ENCODE measurements at regions not wholly inside any gene's neighbourhood (a gene's known extent, or its start where the extent isn't known, plus 50 kb on each side); places are given as distances from the start of the nearest gene placed in this dataset.

DNA sequence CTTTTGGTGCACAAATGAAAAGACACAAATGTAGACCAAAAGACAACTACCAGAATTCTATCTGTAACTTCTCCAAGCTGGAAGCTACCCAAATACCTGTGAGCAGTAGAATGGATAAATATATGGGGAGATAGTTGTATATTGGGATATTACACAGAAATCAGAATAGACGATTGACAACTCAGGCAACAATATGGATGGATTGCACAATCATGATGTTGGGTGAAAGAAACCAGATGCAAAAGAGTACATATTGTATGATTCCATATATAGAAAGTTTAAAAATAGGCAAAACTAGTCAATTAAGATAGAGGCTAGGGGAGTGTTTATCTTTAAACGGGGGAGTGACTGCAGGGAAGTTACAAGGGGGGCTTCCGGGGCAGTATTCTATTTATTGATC is 77.5 kb upstream of the NKD1 start:
- TF ChIP-seq CTCF (conservative IDR thresholded peaks at IDR 0.05; ENCODE audit: low read depth, low read length): no peak
- no peak for TF ChIP-seq EZH2phosphoT487 (IDR thresholded peaks at IDR 0.05; ENCODE audit: borderline replicate concordance, low read length)
